ENCODE measurements at regions not wholly inside any gene's neighbourhood (a gene's known extent, or its start where the extent isn't known, plus 50 kb on each side); places are given as distances from the start of the nearest gene placed in this dataset.

- no peak for DNase-seq
Observed at GRCh38 chrX:40484408-40485091, 96.2 kb upstream of the ATP6AP2 start.

GRCh38 chrX:40483502-40483901 is 97.3 kb upstream of the ATP6AP2 start:
- DNase-seq, result no peak

GRCh38 chrX:40479777-40480318 is 100.9 kb upstream of the ATP6AP2 start:
- no peak for DNase-seq

GRCh38 chrX:40478474-40479065 is 102.2 kb upstream of the ATP6AP2 start:
- DNase-seq, result no peak

- no peak for DNase-seq
Observed at GRCh38 chrX:40476958-40477357, 103.8 kb upstream of the ATP6AP2 start.

- no peak for DNase-seq
Observed at GRCh38 chrX:40474645-40475044, 106.1 kb upstream of the ATP6AP2 start.

GRCh38 chrX:40474205-40474626 is 106.6 kb upstream of the ATP6AP2 start:
- no peak for DNase-seq

GRCh38 chrX:40473460-40474204 is 107.1 kb upstream of the ATP6AP2 start:
- no peak for DNase-seq

- DNase-seq, result no peak
Observed at GRCh38 chrX:40471965-40472648, 108.7 kb upstream of the ATP6AP2 start.

GRCh38 chrX:40470830-40471429 is 109.8 kb upstream of the ATP6AP2 start:
- DNase-seq, result no peak

GRCh38 chrX:40469316-40469715 is 111.5 kb upstream of the ATP6AP2 start:
- DNase-seq, result no peak

GRCh38 chrX:40468033-40468846 is 112.5 kb upstream of the ATP6AP2 start:
- DNase-seq, result no peak

- no peak for DNase-seq
Observed at GRCh38 chrX:40467454-40467853, 113.3 kb upstream of the ATP6AP2 start.

- DNase-seq, result no peak
Observed at GRCh38 chrX:40465735-40466551, 114.8 kb upstream of the ATP6AP2 start.

- no peak for DNase-seq
Observed at GRCh38 chrX:40462795-40463194, 118.0 kb upstream of the ATP6AP2 start.

- no peak for DNase-seq
Observed at GRCh38 chrX:40460926-40461325, 119.8 kb upstream of the ATP6AP2 start.

GRCh38 chrX:40459571-40460158 is 121.1 kb upstream of the ATP6AP2 start:
- no peak for DNase-seq

GRCh38 chrX:40457406-40457805 is 123.4 kb upstream of the ATP6AP2 start:
- no peak for DNase-seq

GRCh38 chrX:40452031-40452430 is 128.7 kb upstream of the ATP6AP2 start:
- DNase-seq, result no peak

GRCh38 chrX:40449956-40450706 is 130.6 kb upstream of the ATP6AP2 start:
- DNase-seq, result no peak
